HG02981 (cell line): ENCODE measurements at regions not wholly inside any gene's neighbourhood (a gene's known extent, or its start where the extent isn't known, plus 50 kb on each side); places are given as distances from the start of the nearest gene placed in this dataset.

ENCODE experiments used
- ATAC-seq: cut with Tn5 transposase; IDR thresholded peaks from one replicate; pipeline ENCODE4 v1.9.1; 2021; ENCODE audit warnings: mild to moderate bottlenecking, moderate library complexity; ENCODE audit not compliant: unreplicated experiment

DNA sequence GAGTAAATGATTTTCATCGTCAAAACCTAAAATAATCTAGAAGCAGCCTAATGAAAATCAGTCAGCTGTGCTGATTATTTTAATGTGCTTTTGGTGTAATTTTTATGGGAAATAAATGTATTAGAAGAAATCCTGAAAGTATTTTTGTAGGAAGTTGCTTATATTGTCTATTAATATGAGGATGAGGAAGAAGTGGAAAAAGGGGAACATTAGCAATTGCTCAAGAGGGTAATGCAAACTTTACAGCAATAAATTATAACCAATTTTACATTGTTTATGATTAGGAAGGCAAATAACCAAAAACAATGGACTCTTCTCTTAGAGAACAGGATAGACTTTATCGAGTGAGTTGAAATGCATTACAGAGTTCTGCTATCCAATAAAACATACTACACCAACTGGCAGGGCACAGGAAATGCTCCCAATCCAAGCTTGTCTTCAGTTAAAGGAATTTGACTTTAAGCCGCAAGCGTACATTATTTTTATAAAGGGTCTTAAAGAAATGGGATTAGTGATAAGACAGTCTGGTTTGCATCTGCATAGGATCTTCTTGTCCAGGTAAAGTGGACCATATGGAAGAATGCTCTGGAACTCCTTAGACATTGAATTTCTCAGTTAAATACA lies 374.8 kb downstream of the PDGFC start:
- ATAC-seq = no peak

- no peak for ATAC-seq
Observed at GRCh38 chr4:156596026-156596425, 375.6 kb downstream of the PDGFC start.

- ATAC-seq = no peak
Observed at GRCh38 chr4:156595041-156595440, 376.6 kb downstream of the PDGFC start.

- no peak for ATAC-seq
Observed at GRCh38 chr4:156594624-156595023, 377.0 kb downstream of the PDGFC start.

- no peak for ATAC-seq
Observed at GRCh38 chr4:156593464-156593863, 378.1 kb downstream of the PDGFC start.

GRCh38 chr4:156591679-156592078 lies 379.9 kb downstream of the PDGFC start:
- ATAC-seq = no peak

- no peak for ATAC-seq
Observed at GRCh38 chr4:156584100-156584499, 387.5 kb downstream of the PDGFC start.

DNA sequence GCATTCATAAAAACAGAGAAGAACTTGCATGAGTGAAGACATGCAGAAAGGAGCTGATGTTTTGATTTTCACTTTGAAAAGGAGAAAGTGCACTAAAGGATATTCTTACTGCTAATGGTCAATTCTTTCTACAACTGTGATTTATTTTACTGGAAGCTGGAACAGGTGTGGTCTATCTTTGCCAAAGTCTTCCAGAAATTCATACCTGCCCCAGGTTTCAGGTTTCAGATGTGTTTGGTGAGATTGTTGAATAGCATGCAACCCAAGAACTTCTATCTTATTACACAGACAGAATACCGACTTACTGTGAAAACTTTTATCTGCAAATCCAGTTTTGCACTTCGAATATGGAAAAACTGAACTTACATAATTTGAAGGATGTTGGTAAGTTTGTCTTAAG lies 388.3 kb downstream of the PDGFC start:
- no peak for ATAC-seq

DNA sequence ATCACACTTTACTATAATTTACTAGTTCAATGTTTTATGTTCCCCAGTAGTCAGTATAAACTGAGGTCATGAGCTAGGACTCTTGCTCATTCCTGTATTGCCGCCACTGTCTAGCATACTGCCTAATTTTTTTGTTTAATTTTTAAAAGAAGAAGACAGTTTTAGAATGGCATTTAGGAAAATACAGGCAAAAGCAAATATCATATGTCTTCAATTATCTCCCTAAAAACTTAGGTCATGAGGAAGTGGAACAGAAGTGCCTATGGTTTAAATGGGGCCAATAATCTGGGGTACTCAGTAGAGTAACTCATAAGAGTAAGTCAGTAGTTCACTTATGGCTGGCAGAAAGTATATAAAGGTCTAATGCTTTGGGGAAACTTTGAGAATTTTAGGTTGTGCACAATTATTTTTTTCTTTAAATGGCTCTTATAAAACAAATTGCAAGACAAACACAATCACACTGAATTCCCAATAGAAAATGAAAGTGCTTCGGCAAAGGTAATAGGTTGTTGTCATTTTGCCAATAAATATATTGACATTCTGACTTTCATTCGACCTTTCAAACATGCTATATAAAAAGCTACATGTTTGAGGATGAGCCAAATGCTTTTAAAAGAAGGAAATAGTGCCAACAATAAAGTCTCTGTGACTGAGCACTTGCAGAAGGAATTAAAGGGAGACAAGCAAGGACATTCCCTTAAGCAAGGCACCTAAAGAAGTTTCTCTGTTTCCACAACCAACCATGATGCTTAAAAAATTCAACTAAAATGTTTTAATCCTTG lies 390.1 kb downstream of the PDGFC start:
- no peak for ATAC-seq

DNA sequence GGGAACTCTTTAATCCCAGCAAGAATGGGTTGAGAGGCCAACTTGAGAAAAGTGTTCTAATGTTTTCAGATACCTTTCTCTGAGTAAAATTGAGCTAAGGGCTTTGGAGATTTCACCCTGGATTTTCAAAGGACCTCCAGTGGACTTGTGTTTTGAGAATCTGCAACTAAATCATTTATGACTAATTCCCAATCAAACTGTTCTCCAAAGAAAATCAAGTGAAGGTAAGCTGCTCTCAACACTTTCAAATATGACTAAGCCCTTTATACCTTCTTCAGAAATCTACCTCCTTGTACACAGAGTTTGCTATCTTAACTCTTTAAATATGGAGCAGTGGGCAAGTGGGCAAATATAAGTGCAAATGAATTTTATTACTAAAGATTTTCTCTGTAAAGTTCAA lies 392.9 kb downstream of the PDGFC start:
- no peak for ATAC-seq

- ATAC-seq = no peak
Observed at GRCh38 chr4:156578005-156578404, 393.6 kb downstream of the PDGFC start.

DNA sequence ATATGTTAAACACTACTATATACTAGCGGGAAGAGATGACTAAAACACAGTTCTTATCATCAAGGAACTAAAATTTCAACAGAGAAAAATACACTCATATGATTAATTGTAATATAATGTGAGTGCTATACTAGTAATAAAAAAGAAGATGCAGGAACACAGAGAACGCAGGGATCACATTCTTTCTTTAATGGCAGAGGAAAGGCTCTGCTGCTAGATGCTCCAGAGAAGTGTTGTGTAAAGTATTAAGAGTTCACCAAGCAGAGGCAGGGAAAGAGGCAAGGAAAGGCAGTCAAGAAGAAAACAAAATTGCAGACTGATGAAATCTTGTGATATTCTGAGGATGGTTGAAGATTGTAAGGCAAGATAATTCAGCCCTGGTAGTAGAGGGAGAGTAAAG lies 394.7 kb downstream of the PDGFC start:
- no peak for ATAC-seq

- no peak for ATAC-seq
Observed at GRCh38 chr4:156575430-156576073, 396.0 kb downstream of the PDGFC start.

- no peak for ATAC-seq
Observed at GRCh38 chr4:156571146-156571545, 400.5 kb downstream of the PDGFC start.

DNA sequence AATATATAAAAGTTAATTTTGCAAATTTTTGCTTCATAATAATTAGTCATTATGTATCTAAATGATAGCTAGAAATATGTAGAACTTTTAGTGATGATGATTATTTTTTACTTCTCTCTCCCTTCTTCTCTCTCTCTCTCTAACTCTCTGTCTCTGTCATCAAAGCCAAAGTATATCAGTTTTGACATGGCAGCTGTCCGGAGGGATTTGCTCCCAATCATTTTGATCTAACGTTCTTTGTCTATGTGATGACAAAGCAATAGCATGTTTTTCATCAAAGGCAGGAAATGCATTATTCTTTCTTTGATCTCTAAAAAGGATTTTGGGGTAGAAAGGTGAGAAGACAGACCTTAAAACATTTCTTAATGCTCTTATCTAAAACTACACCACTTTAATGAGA lies 402.1 kb downstream of the PDGFC start:
- no peak for ATAC-seq

DNA sequence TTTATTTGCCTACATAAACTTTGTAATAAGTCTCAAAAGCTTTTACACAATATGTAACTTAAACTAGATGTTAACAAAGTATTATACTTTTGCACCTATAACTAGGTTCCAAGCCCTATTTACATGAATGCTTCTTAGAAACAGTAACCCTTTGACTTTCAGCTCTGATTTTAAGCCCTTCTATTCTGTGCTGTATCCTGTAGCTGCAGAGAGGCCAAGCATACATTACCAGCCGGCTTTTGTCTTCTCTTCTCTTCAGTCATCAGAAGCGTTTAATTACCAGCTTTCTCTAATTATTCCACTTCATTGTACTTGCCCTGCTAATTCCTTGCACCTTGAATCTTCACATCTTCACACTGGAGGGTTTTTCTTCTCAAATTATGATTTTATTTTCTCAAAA lies 403.1 kb downstream of the PDGFC start:
- no peak for ATAC-seq

DNA sequence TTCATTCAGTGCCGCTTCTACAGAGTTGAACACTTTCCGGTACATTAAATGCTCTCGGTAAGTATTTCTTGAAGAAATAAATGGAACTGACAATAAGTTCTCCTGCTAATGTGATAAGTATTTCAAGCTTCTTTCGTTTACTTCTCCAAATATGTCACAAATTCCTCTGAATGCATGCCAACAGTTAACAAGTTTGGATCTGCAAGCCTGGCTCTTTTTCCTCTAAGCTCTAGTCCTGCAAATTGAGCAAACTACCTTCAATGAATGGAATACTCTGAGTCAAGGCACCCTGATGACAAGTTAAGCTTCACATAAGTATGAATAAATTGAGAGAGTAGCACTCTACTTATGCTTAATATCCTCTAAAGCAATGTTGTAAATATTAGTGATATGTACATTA lies 403.6 kb downstream of the PDGFC start:
- ATAC-seq = no peak

- ATAC-seq = no peak
Observed at GRCh38 chr4:156560701-156561100, 410.9 kb downstream of the PDGFC start.

DNA sequence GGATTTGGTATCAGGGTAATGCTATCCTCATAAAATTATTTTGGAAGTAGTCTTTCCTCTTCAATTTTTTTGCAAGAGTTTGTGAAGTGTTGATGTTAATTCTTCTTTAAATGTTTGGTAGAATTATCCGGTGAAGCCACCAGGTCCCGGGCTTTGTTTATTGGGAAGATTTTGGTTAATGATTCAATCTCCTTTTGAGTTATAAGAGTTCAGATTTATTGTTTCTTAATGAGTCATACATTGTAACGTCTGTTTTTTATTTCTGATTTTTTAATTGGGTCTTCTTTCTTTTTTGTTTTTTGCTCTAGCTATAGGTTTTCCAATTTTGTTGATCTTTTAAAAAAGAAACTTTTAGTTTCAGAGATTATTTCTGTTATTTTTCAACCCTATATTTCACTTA lies 412.3 kb downstream of the PDGFC start:
- ATAC-seq = no peak

- no peak for ATAC-seq
Observed at GRCh38 chr4:156558373-156559025, 413.1 kb downstream of the PDGFC start.

DNA sequence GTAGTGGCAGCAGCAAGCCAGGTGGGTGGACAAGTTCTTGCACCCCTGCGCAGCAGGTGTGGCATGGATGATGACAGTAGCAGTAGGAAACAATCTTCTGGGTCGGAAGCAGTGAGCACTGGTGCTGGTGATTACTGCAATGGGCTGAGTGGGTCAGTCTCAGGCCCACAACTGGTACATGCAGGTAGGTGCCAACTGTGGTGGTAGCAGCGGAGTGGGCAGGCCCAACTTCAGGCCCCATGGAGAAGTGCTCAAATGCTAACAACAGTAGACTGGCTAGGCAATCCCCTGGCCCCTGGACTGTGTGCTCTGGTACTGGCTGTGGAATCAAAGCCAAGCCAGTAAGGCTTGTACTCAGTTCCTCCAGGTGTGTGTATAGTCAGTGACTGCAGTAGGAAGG lies 413.7 kb downstream of the PDGFC start:
- ATAC-seq = no peak

- no peak for ATAC-seq
Observed at GRCh38 chr4:156556336-156556735, 415.3 kb downstream of the PDGFC start.
